ENCODE measurements at regions not wholly inside any gene's neighbourhood (a gene's known extent, or its start where the extent isn't known, plus 50 kb on each side); places are given as distances from the start of the nearest gene placed in this dataset.
"Not testable (repeated sequence)": the region's sequence is repeated elsewhere in the genome, so short reads cannot be mapped to it uniquely, and the experiment has no call there.

- peak; percentile 82 for DNase-seq (ENCODE audit: low read depth)
- H3K4me3 ChIP-seq (ENCODE audit: low read depth, low read length): no peak overlapping the region
- TF ChIP-seq CTCF (conservative IDR thresholded peaks at IDR 0.05; ENCODE audit: low read depth, low read length): no peak
Observed at GRCh38 chr15:38129531-38130204, 123.0 kb upstream of the SPRED1 start.

- no peak for TF ChIP-seq CTCF (conservative IDR thresholded peaks at IDR 0.05; ENCODE audit: low read depth, low read length)
- H3K4me3 ChIP-seq (ENCODE audit: low read depth, low read length): no peak overlapping the region
- no peak for DNase-seq (ENCODE audit: low read depth)
Observed at GRCh38 chr15:38130205-38130567, 122.5 kb upstream of the SPRED1 start.

- H3K4me3 ChIP-seq (ENCODE audit: low read depth, low read length): no peak overlapping the region
- TF ChIP-seq CTCF (conservative IDR thresholded peaks at IDR 0.05; ENCODE audit: low read depth, low read length): no peak
- DNase-seq (ENCODE audit: low read depth): peak; percentile 73
Observed at GRCh38 chr15:38130740-38131498, 121.7 kb upstream of the SPRED1 start.

- no peak overlapping the region for H3K4me3 ChIP-seq (ENCODE audit: low read depth, low read length)
- TF ChIP-seq CTCF (conservative IDR thresholded peaks at IDR 0.05; ENCODE audit: low read depth, low read length): no peak
- no peak for DNase-seq (ENCODE audit: low read depth)
Observed at GRCh38 chr15:38134252-38134651, 118.4 kb upstream of the SPRED1 start.

GRCh38 chr15:38142195-38142594 lies 110.4 kb upstream of the SPRED1 start:
- not testable (repeated sequence) for DNase-seq (ENCODE audit: low read depth); H3K4me3 ChIP-seq (ENCODE audit: low read depth, low read length)

GRCh38 chr15:38144921-38145320 lies 107.7 kb upstream of the SPRED1 start:
- no peak overlapping the region for H3K4me3 ChIP-seq (ENCODE audit: low read depth, low read length)
- no peak for DNase-seq (ENCODE audit: low read depth)
- TF ChIP-seq CTCF (conservative IDR thresholded peaks at IDR 0.05; ENCODE audit: low read depth, low read length): no peak

- no peak for TF ChIP-seq CTCF (conservative IDR thresholded peaks at IDR 0.05; ENCODE audit: low read depth, low read length)
- H3K4me3 ChIP-seq (ENCODE audit: low read depth, low read length): no peak overlapping the region
- no peak for DNase-seq (ENCODE audit: low read depth)
Observed at GRCh38 chr15:38145651-38146111, 107.0 kb upstream of the SPRED1 start.

Data from epithelial cell of proximal tubule (primary cell).